GM21619 (cell line): ENCODE measurements at regions not wholly inside any gene's neighbourhood (a gene's known extent, or its start where the extent isn't known, plus 50 kb on each side); places are given as distances from the start of the nearest gene placed in this dataset.

Experiments
- ATAC-seq: cut with Tn5 transposase; IDR thresholded peaks from one replicate; pipeline ENCODE4 v1.9.1; 2021; ENCODE audit not compliant: unreplicated experiment

- ATAC-seq, result no peak
Measured at GRCh38 chr9:2991292-2991691, 147.4 kb upstream of the PUM3 start.

GRCh38 chr9:2987679-2988078, 143.8 kb upstream of the PUM3 start:
- ATAC-seq, result no peak

GRCh38 chr9:2985343-2985742, 141.4 kb upstream of the PUM3 start:
- ATAC-seq, result no peak

- no peak for ATAC-seq
Measured at GRCh38 chr9:2984491-2984890, 140.6 kb upstream of the PUM3 start.

- ATAC-seq, result no peak
Measured at GRCh38 chr9:2979957-2980610, 136.2 kb upstream of the PUM3 start.

- no peak for ATAC-seq
Measured at GRCh38 chr9:2972475-2972874, 128.6 kb upstream of the PUM3 start.

GRCh38 chr9:2970864-2971263, 127.0 kb upstream of the PUM3 start:
- ATAC-seq, result no peak

GRCh38 chr9:2967766-2968165, 123.9 kb upstream of the PUM3 start:
- no peak for ATAC-seq

GRCh38 chr9:2966565-2967300, 122.8 kb upstream of the PUM3 start:
- no peak for ATAC-seq

- ATAC-seq, result no peak
Measured at GRCh38 chr9:2964470-2964869, 120.6 kb upstream of the PUM3 start.

GRCh38 chr9:2963307-2963706, 119.4 kb upstream of the PUM3 start:
- no peak for ATAC-seq

- ATAC-seq, result peak; percentile 52
Measured at GRCh38 chr9:2962471-2963172, 118.7 kb upstream of the PUM3 start.

- no peak for ATAC-seq
Measured at GRCh38 chr9:2958219-2958618, 114.3 kb upstream of the PUM3 start.

- ATAC-seq, result no peak
Measured at GRCh38 chr9:2957656-2958200, 113.8 kb upstream of the PUM3 start.

GRCh38 chr9:2955575-2955974, 111.7 kb upstream of the PUM3 start:
- ATAC-seq, result no peak

GRCh38 chr9:2939368-2939767, 95.5 kb upstream of the PUM3 start:
- ATAC-seq, result no peak

GRCh38 chr9:2936221-2936620, 92.3 kb upstream of the PUM3 start:
- no peak for ATAC-seq

GRCh38 chr9:2934883-2935282, 91.0 kb upstream of the PUM3 start:
- no peak for ATAC-seq

- ATAC-seq, result no peak
Measured at GRCh38 chr9:2934241-2934650, 90.4 kb upstream of the PUM3 start.

GRCh38 chr9:2933165-2934095, 89.5 kb upstream of the PUM3 start:
- no peak for ATAC-seq

GRCh38 chr9:2928411-2928810, 84.5 kb upstream of the PUM3 start:
- no peak for ATAC-seq
